H1 (cell line): ENCODE measurements at regions not wholly inside any gene's neighbourhood (a gene's known extent, or its start where the extent isn't known, plus 50 kb on each side); places are given as distances from the start of the nearest gene placed in this dataset.

Experiments used
- CTCF ChIA-PET: fragments of 300-600 bp; sonication (Branson Sonifier 250); formaldehyde crosslinking; loops from one replicate; lab custom pipeline; 2021; ENCODE audit not compliant: partially characterized antibody; lab: Charles Lee
- POLR2A ChIA-PET: fragments of 300-600 bp; sonication (Branson Sonifier 250); formaldehyde crosslinking; loops from one replicate; lab custom pipeline; 2021; ENCODE audit warnings: inconsistent platforms; ENCODE audit not compliant: partially characterized antibody; lab: Charles Lee
- DNase-seq, 2 experiments: peaks; one replicate each; pipeline versions ENCODE4 v3.0.0 to v3.0.0-alpha.2; 2010 to 2022; ENCODE audit warnings: low spot score in 2 of 2, low read depth in 1 of 2, mixed read lengths in 1 of 2
- FAIRE-seq: peaks from 2 replicates; lab custom pipeline; 2011; peaks lifted over from hg19 to GRCh38; lab: Jason Lieb, UNC
- H2AFZ ChIP-seq: 2 replicates; pipeline ENCODE4 v1.8.1; 2012; ENCODE audit warnings: low read length, inconsistent platforms
- H2AK5ac ChIP-seq: 2 replicates; pipeline ENCODE4 v1.6.1; 2013; ENCODE audit warnings: low read depth, low read length
- H2BK120ac ChIP-seq: replicated peaks from 2 replicates; pipeline ENCODE3; 2013; ENCODE audit warnings: low read depth, low read length, inconsistent platforms
- H2BK12ac ChIP-seq: 2 replicates; pipeline ENCODE4 v1.6.1; 2013; ENCODE audit warnings: low read depth, low read length
- H2BK15ac ChIP-seq: 2 replicates; pipeline ENCODE4 v1.6.1; 2013; ENCODE audit warnings: low read length
- H2BK20ac ChIP-seq: 2 replicates; pipeline ENCODE4 v1.6.1; 2013; ENCODE audit warnings: low read length
- H2BK5ac ChIP-seq: 2 replicates; pipeline ENCODE4 v1.6.1; 2013; ENCODE audit warnings: low read depth, low read length
- H3K14ac ChIP-seq: 2 replicates; pipeline ENCODE4 v1.6.1; 2013; ENCODE audit warnings: inconsistent platforms; ENCODE audit not compliant: insufficient read length
- H3K18ac ChIP-seq: 2 replicates; pipeline ENCODE4 v1.6.1; 2013; ENCODE audit warnings: low read length; ENCODE audit errors: extremely low read depth
- H3K23ac ChIP-seq: 2 replicates; pipeline ENCODE4 v1.6.1; 2013; ENCODE audit warnings: inconsistent platforms; ENCODE audit not compliant: insufficient read length
- H3K23me2 ChIP-seq: 2 replicates; pipeline ENCODE4 v1.6.1; 2013; ENCODE audit warnings: low read depth, low read length
- H3K27ac ChIP-seq: 2 replicates; pipeline ENCODE4 v1.6.1; 2011; ENCODE audit warnings: low read depth, low read length, inconsistent platforms
- H3K27me3 ChIP-seq, 4 experiments: replicated peaks in 1 of 4; 1 replicate in 1 of 4; 2 replicates in 3 of 4; pipeline versions ENCODE4 v1.6.1 to v1.8.1; 2011 to 2013; ENCODE audit warnings: low read length in 3 of 4, mild to moderate bottlenecking in 3 of 4, inconsistent platforms in 2 of 4, mixed read lengths in 2 of 4, moderate library complexity in 1 of 4; ENCODE audit not compliant: control insufficient read depth in 3 of 4, insufficient read depth in 3 of 4; ENCODE audit errors: extremely low read depth in 1 of 4
- H3K36me3 ChIP-seq, 4 experiments: 2 replicates each; pipeline versions ENCODE4 v1.6.1 to v1.8.1; 2011 to 2013; ENCODE audit warnings: mild to moderate bottlenecking in 4 of 4, low read length in 3 of 4, moderate library complexity in 2 of 4, control low read depth in 1 of 4, inconsistent platforms in 1 of 4; ENCODE audit not compliant: insufficient read depth in 4 of 4, control insufficient read depth in 2 of 4
- H3K4ac ChIP-seq: replicated peaks from 2 replicates; pipeline ENCODE3; 2013; ENCODE audit warnings: low read length, low read depth, mixed read lengths, inconsistent platforms; ENCODE audit not compliant: insufficient read length
- H3K4me1 ChIP-seq, 4 experiments: replicated peaks in 1 of 4; 1 replicate in 1 of 4; 2 replicates in 3 of 4; pipeline versions ENCODE4 v1.6.1 to v1.8.1; 2011 to 2013; ENCODE audit warnings: low read length in 3 of 4, inconsistent platforms in 2 of 4, mixed read lengths in 1 of 4; ENCODE audit not compliant: insufficient read depth in 4 of 4, control insufficient read depth in 3 of 4
- H3K4me2 ChIP-seq, 2 experiments: 2 replicates each; pipeline versions ENCODE4 v1.6.1 to v1.8.1; 2011 to 2013; ENCODE audit warnings: low read depth in 2 of 2, low read length in 2 of 2, control low read depth in 1 of 2, inconsistent platforms in 1 of 2, mild to moderate bottlenecking in 1 of 2; ENCODE audit not compliant: insufficient read depth in 1 of 2
- H3K4me3 ChIP-seq, 4 experiments: fragments of 200-600, 300-600 bp in 1 of 4; sonication (generic), shearing (Covaris generic), sonication (Bioruptor Twin) in 1 of 4; 2 replicates each; pipeline versions ENCODE4 v1.5.1 to v1.8.1; 2011 to 2016; ENCODE audit warnings: low read length in 4 of 4, low read depth in 3 of 4, control low read depth in 2 of 4, inconsistent platforms in 2 of 4, mild to moderate bottlenecking in 2 of 4, mixed read lengths in 1 of 4, moderate library complexity in 1 of 4; ENCODE audit not compliant: insufficient read depth in 2 of 4; ENCODE audit errors: extremely low read depth in 1 of 4
- H3K56ac ChIP-seq: replicated peaks from 2 replicates; pipeline ENCODE3; 2013; ENCODE audit warnings: low read depth, mild to moderate bottlenecking, mixed read lengths, low read length, inconsistent platforms; ENCODE audit not compliant: insufficient read length
- H3K79me1 ChIP-seq: 2 replicates; pipeline ENCODE4 v1.6.1; 2013; ENCODE audit warnings: low read depth, low read length, control low read depth
- H3K79me2 ChIP-seq, 2 experiments: 2 replicates each; pipeline versions ENCODE4 v1.6.1 to v1.8.1; 2012 to 2013; ENCODE audit warnings: low read length in 2 of 2, mild to moderate bottlenecking in 2 of 2, inconsistent platforms in 1 of 2; ENCODE audit not compliant: insufficient read depth in 2 of 2, control insufficient read depth in 1 of 2
- H3K9ac ChIP-seq, 4 experiments: replicated peaks in 1 of 4; 1 replicate in 1 of 4; 2 replicates in 3 of 4; pipeline versions ENCODE4 v1.6.1 to v1.8.1; 2011 to 2013; ENCODE audit warnings: low read depth in 3 of 4, low read length in 3 of 4, control low read depth in 2 of 4, mild to moderate bottlenecking in 2 of 4, moderate library complexity in 2 of 4, inconsistent platforms in 1 of 4; ENCODE audit errors: extremely low read depth in 1 of 4
- H3K9me3 ChIP-seq, 2 experiments: 2 replicates each; pipeline versions ENCODE4 v1.6.1 to v1.8.1; 2012 to 2013; ENCODE audit warnings: mild to moderate bottlenecking in 2 of 2, moderate library complexity in 2 of 2, control low read depth in 1 of 2, inconsistent platforms in 1 of 2, low read depth in 1 of 2, low read length in 1 of 2, mixed read lengths in 1 of 2; ENCODE audit not compliant: insufficient read depth in 2 of 2
- H4K20me1 ChIP-seq, 2 experiments: replicated peaks in 1 of 2; 2 replicates each; pipeline versions ENCODE3 to v1.8.1; 2011 to 2013; ENCODE audit warnings: inconsistent platforms in 2 of 2, low read length in 2 of 2, mild to moderate bottlenecking in 1 of 2; ENCODE audit not compliant: insufficient read depth in 2 of 2, control insufficient read depth in 1 of 2
- H4K5ac ChIP-seq: 2 replicates; pipeline ENCODE4 v1.6.1; 2013; ENCODE audit warnings: low read length, low read depth, mixed read lengths, inconsistent platforms; ENCODE audit not compliant: insufficient read length
- H4K8ac ChIP-seq: 2 replicates; pipeline ENCODE4 v1.8.0; 2013; ENCODE audit warnings: mild to moderate bottlenecking, moderate library complexity, low read length, inconsistent platforms; ENCODE audit not compliant: insufficient read depth; ENCODE audit errors: extremely low read depth
- H4K91ac ChIP-seq: replicated peaks from 2 replicates; pipeline ENCODE3; 2013; ENCODE audit warnings: low read length, mixed read lengths, inconsistent platforms; ENCODE audit not compliant: insufficient read length
- BCL11A ChIP-seq, 2 experiments: IDR thresholded peaks; one replicate each; pipeline ENCODE4 v1.6.1; 2011; ENCODE audit warnings: low read depth in 2 of 2, low read length in 2 of 2, mild to moderate bottlenecking in 2 of 2
- SIN3A ChIP-seq, 2 experiments: IDR thresholded peaks in 1 of 2; conservative IDR thresholded peaks in 1 of 2; 2 replicates each; pipeline ENCODE4 v1.6.1; 2011 to 2012; ENCODE audit warnings: low read length in 2 of 2, improper control_type of control experiment in 1 of 2, low read depth in 1 of 2, mild to moderate bottlenecking in 1 of 2
- WGBS, 2 experiments: shearing (Covaris generic) in 1 of 2; methylation state at CpG; one replicate each; pipeline versions ENCODE4 v1.1.6 to v1.1.7; 2013 to 2015; ENCODE audit warnings: low lambda C conversion rate in 2 of 2, mixed read lengths in 2 of 2, inconsistent platforms in 1 of 2, low coverage in 1 of 2, missing lambda C conversion rate in 1 of 2; ENCODE audit not compliant: insufficient replicate concordance in 2 of 2, insufficient coverage in 1 of 2, insufficient read length in 1 of 2; ENCODE audit errors: extremely low coverage in 1 of 2, missing lambda C conversion rate in 1 of 2; 5-methylcytosine and 5-hydroxymethylcytosine counted together

GRCh38 chr1:69103705-69104385 is 463.9 kb upstream of the LRRC7 start:
- Histone ChIP-seq H2BK15ac (no peak overlapping the region), H3K36me3 (no peaks in the 10 kb centered on the region), H3K9me3 (peaks cover 12% of the 10 kb centered on the region in 2 experiments), H2BK120ac (no peak overlapping the region), H2BK12ac (no peak overlapping the region), H3K4ac (no peak overlapping the region), H2AFZ (no peak overlapping the region)
- 98% methylated on average over 2 of the region's 2 CpGs; no CpG with 5 or more reads in 1 of the 2 experiments for WGBS, 2 experiments
- TF ChIP-seq SIN3A (conservative IDR thresholded peaks at IDR 0.05 in 1 of 2, IDR thresholded peaks at IDR 0.05 in 1 of 2; ENCODE audit: low read depth in 1 of 2, low read length in 2 of 2) (no peak), BCL11A (IDR thresholded peaks at IDR 0.05; ENCODE audit: low read depth in 2 of 2, low read length in 2 of 2) (no peak)
- TF ChIP-seq, all 59 proteins: peak for 0
- H3K4me2 ChIP-seq: no peak overlapping the region
- FAIRE-seq (no peak), DNase-seq (no peak)
- no peak overlapping the region for H2AK5ac ChIP-seq
- H3K27ac ChIP-seq: no peak overlapping the region
- H3K27me3 ChIP-seq: no peaks in the 10 kb centered on the region
- no peak overlapping the region for H3K14ac ChIP-seq
- no peak overlapping the region for H3K4me3 ChIP-seq
- no peak overlapping the region for H4K5ac ChIP-seq
- no peak overlapping the region for H2BK20ac ChIP-seq
- no peak overlapping the region for H3K9ac ChIP-seq
- H3K79me1 ChIP-seq: no peaks in the 10 kb centered on the region
- H3K4me1 ChIP-seq: no peaks in the 10 kb centered on the region
- H3K56ac ChIP-seq: no peak overlapping the region
- H4K91ac ChIP-seq: no peak overlapping the region
- POLR2A ChIA-PET: no interaction called here
- H3K18ac ChIP-seq: no peak overlapping the region
- H4K8ac ChIP-seq: no peak overlapping the region
- H4K20me1 ChIP-seq: no peaks in the 10 kb centered on the region
- no peak overlapping the region for H3K23ac ChIP-seq
- H3K23me2 ChIP-seq: no peaks in the 10 kb centered on the region
- H3K79me2 ChIP-seq: no peaks in the 10 kb centered on the region
- H2BK5ac ChIP-seq: no peak overlapping the region
- CTCF ChIA-PET: no interaction called here
